Naive B cell (primary cell): ENCODE measurements at regions not wholly inside any gene's neighbourhood (a gene's known extent, or its start where the extent isn't known, plus 50 kb on each side); places are given as distances from the start of the nearest gene placed in this dataset.

Experiments used
- ATAC-seq, 2 donors: fragments of 150-1000 bp; cut with Tn5 transposase; 2 replicates each; pipeline ENCODE4 v1.10.0; 2021; ENCODE audit warnings: low read depth in 2 of 2, mild to moderate bottlenecking in 2 of 2, moderate library complexity in 2 of 2
- DNase-seq: peaks from one replicate; pipeline ENCODE4 v3.0.0; 2022
- H3K27ac Mint-ChIP-seq, 6 donors: one replicate each; pipeline ENCODE4 v1.8.0; 2020 to 2022; ENCODE audit warnings: mild to moderate bottlenecking in 6 of 6, mixed read lengths in 6 of 6, moderate library complexity in 5 of 6, inconsistent platforms in 2 of 6
- H3K27me3 Mint-ChIP-seq, 3 donors: one replicate each; pipeline ENCODE4 v1.8.0; 2021 to 2022; ENCODE audit warnings: mixed read lengths in 3 of 3, mild to moderate bottlenecking in 1 of 3
- H3K36me3 Mint-ChIP-seq, 2 donors: one replicate each; pipeline ENCODE4 v1.8.0; 2020 to 2022; ENCODE audit warnings: mixed read lengths in 2 of 2, inconsistent platforms in 1 of 2, mild to moderate bottlenecking in 1 of 2
- H3K4me1 Mint-ChIP-seq, 3 donors: one replicate each; pipeline ENCODE4 v1.8.0; 2020 to 2022; ENCODE audit warnings: mixed read lengths in 3 of 3, inconsistent platforms in 1 of 3, mild to moderate bottlenecking in 1 of 3, moderate library complexity in 1 of 3
- H3K4me3 Mint-ChIP-seq, 8 donors: one replicate each; pipeline ENCODE4 v1.8.0; 2020 to 2022; ENCODE audit warnings: mild to moderate bottlenecking in 8 of 8, mixed read lengths in 8 of 8, moderate library complexity in 8 of 8, inconsistent platforms in 2 of 8
- H3K9me3 Mint-ChIP-seq, 7 donors: one replicate each; pipeline ENCODE4 v1.8.0; 2020 to 2022; ENCODE audit warnings: mixed read lengths in 7 of 7, mild to moderate bottlenecking in 5 of 7, inconsistent platforms in 2 of 7, moderate library complexity in 1 of 7

GRCh38 chr6:100126790-100127484, 132.9 kb upstream of the MCHR2 start:
- ATAC-seq: no peak
- Mint-ChIP-seq H3K36me3 (peaks cover 0 to 4% of the 10 kb centered on the region in 2 donors), H3K4me1 (no peaks in the 10 kb centered on the region), H3K9me3 (peaks cover 4 to 19% (median 13%) of the 10 kb centered on the region in 7 donors), H3K27ac (no peak overlapping the region), H3K27me3 (peaks cover 3 to 13% (median 8%) of the 10 kb centered on the region in 3 donors), H3K4me3 (no peak overlapping the region)
- DNase-seq: no peak

- DNase-seq (no peak), ATAC-seq (no peak)
- peak overlapping the region in 1 of 6 donors; percentile 68 for H3K27ac Mint-ChIP-seq
- peaks cover 2 to 6% (median 3%) of the 10 kb centered on the region in 3 donors for H3K27me3 Mint-ChIP-seq
- no peak overlapping the region for H3K4me3 Mint-ChIP-seq
- H3K9me3 Mint-ChIP-seq: no peaks in the 10 kb centered on the region
- H3K36me3 Mint-ChIP-seq: no peaks in the 10 kb centered on the region
- H3K4me1 Mint-ChIP-seq: no peaks in the 10 kb centered on the region
Measured at GRCh38 chr6:100121854-100122609, 128.0 kb upstream of the MCHR2 start.

- no peak overlapping the region for H3K27ac Mint-ChIP-seq
- no peaks in the 10 kb centered on the region for H3K4me1 Mint-ChIP-seq
- H3K4me3 Mint-ChIP-seq: no peak overlapping the region
- no peaks in the 10 kb centered on the region for H3K36me3 Mint-ChIP-seq
- no peaks in the 10 kb centered on the region for H3K9me3 Mint-ChIP-seq
- no peak for ATAC-seq
- no peak for DNase-seq
- peaks cover 0 to 5% (median 0%) of the 10 kb centered on the region in 3 donors for H3K27me3 Mint-ChIP-seq
Measured at GRCh38 chr6:100119261-100119660, 125.2 kb upstream of the MCHR2 start.

- H3K4me1 Mint-ChIP-seq: no peaks in the 10 kb centered on the region
- no peaks in the 10 kb centered on the region for H3K9me3 Mint-ChIP-seq
- peaks cover 0 to 3% (median 0%) of the 10 kb centered on the region in 3 donors for H3K27me3 Mint-ChIP-seq
- no peak for DNase-seq
- peak overlapping the region in 2 of 6 donors; percentile 4 to 16 for H3K27ac Mint-ChIP-seq
- no peak overlapping the region for H3K4me3 Mint-ChIP-seq
- H3K36me3 Mint-ChIP-seq: no peaks in the 10 kb centered on the region
- ATAC-seq: no peak
Measured at GRCh38 chr6:100118301-100118700, 124.3 kb upstream of the MCHR2 start.

- Mint-ChIP-seq H3K4me3 (no peak overlapping the region), H3K27ac (no peak overlapping the region), H3K9me3 (no peaks in the 10 kb centered on the region), H3K4me1 (no peaks in the 10 kb centered on the region), H3K36me3 (no peaks in the 10 kb centered on the region), H3K27me3 (peaks cover 0 to 3% (median 0%) of the 10 kb centered on the region in 3 donors)
- no peak for DNase-seq
- ATAC-seq: no peak
Measured at GRCh38 chr6:100117680-100118079, 123.7 kb upstream of the MCHR2 start.

GRCh38 chr6:100116411-100117194, 122.6 kb upstream of the MCHR2 start:
- H3K27ac Mint-ChIP-seq: no peak overlapping the region
- H3K27me3 Mint-ChIP-seq: peaks cover 0 to 11% (median 0%) of the 10 kb centered on the region in 3 donors
- ATAC-seq (no peak), DNase-seq (no peak)
- H3K4me3 Mint-ChIP-seq: no peak overlapping the region
- no peaks in the 10 kb centered on the region for H3K36me3 Mint-ChIP-seq
- no peaks in the 10 kb centered on the region for H3K4me1 Mint-ChIP-seq
- H3K9me3 Mint-ChIP-seq: no peaks in the 10 kb centered on the region

GRCh38 chr6:100115407-100116101, 121.5 kb upstream of the MCHR2 start:
- no peaks in the 10 kb centered on the region for H3K4me1 Mint-ChIP-seq
- H3K27me3 Mint-ChIP-seq: peaks cover under 1 to 11% (median 5%) of the 10 kb centered on the region in 3 donors
- no peaks in the 10 kb centered on the region for H3K9me3 Mint-ChIP-seq
- H3K4me3 Mint-ChIP-seq: no peak overlapping the region
- no peaks in the 10 kb centered on the region for H3K36me3 Mint-ChIP-seq
- no peak overlapping the region for H3K27ac Mint-ChIP-seq
- no peak for DNase-seq
- no peak for ATAC-seq

GRCh38 chr6:100112855-100113508, 119.0 kb upstream of the MCHR2 start:
- DNase-seq (no peak), ATAC-seq (no peak)
- Mint-ChIP-seq H3K27me3 (peaks cover 5 to 17% (median 11%) of the 10 kb centered on the region in 3 donors), H3K27ac (no peak overlapping the region), H3K9me3 (no peaks in the 10 kb centered on the region), H3K4me3 (no peak overlapping the region), H3K4me1 (no peaks in the 10 kb centered on the region), H3K36me3 (no peaks in the 10 kb centered on the region)

GRCh38 chr6:100105919-100106529, 112.0 kb upstream of the MCHR2 start:
- peaks cover 7 to 27% (median 20%) of the 10 kb centered on the region in 3 donors for H3K27me3 Mint-ChIP-seq
- H3K27ac Mint-ChIP-seq: peak overlapping the region in 1 of 6 donors; percentile 5
- no peaks in the 10 kb centered on the region for H3K4me1 Mint-ChIP-seq
- ATAC-seq: no peak
- H3K36me3 Mint-ChIP-seq: no peaks in the 10 kb centered on the region
- no peak overlapping the region for H3K4me3 Mint-ChIP-seq
- DNase-seq: no peak
- H3K9me3 Mint-ChIP-seq: no peaks in the 10 kb centered on the region

GRCh38 chr6:100105138-100105537, 111.1 kb upstream of the MCHR2 start:
- ATAC-seq (no peak), DNase-seq (no peak)
- Mint-ChIP-seq H3K27ac (no peak overlapping the region), H3K27me3 (peaks cover 7 to 18% (median 16%) of the 10 kb centered on the region in 3 donors), H3K36me3 (no peaks in the 10 kb centered on the region), H3K9me3 (no peaks in the 10 kb centered on the region), H3K4me1 (no peaks in the 10 kb centered on the region), H3K4me3 (no peak overlapping the region)

GRCh38 chr6:100103931-100104330, 109.9 kb upstream of the MCHR2 start:
- Mint-ChIP-seq H3K36me3 (no peaks in the 10 kb centered on the region), H3K4me1 (no peaks in the 10 kb centered on the region), H3K27me3 (peaks cover 7 to 16% (median 10%) of the 10 kb centered on the region in 3 donors), H3K9me3 (no peaks in the 10 kb centered on the region), H3K27ac (no peak overlapping the region), H3K4me3 (no peak overlapping the region)
- DNase-seq: no peak
- ATAC-seq: no peak

- Mint-ChIP-seq H3K27me3 (peaks cover 7 to 16% (median 10%) of the 10 kb centered on the region in 3 donors), H3K4me1 (no peaks in the 10 kb centered on the region)
Measured at GRCh38 chr6:100103194-100103593, 109.2 kb upstream of the MCHR2 start.

More at GRCh38 chr6:100103194-100103593, 109.2 kb upstream of the MCHR2 start:
- no peak overlapping the region for H3K27ac Mint-ChIP-seq
- H3K36me3 Mint-ChIP-seq: no peaks in the 10 kb centered on the region
- H3K9me3 Mint-ChIP-seq: no peaks in the 10 kb centered on the region
- ATAC-seq (no peak), DNase-seq (no peak)
- no peak overlapping the region for H3K4me3 Mint-ChIP-seq
